ENCODE measurements at regions not wholly inside any gene's neighbourhood (a gene's known extent, or its start where the extent isn't known, plus 50 kb on each side); places are given as distances from the start of the nearest gene placed in this dataset.

- intact Hi-C loops (cut with DNase I; ENCODE audit: low total_unique reads), result loop anchor here (5.0 kb wide), 1 partner anchor 846 kb away; no protein-coding TSS in a partner anchor
- WGBS, 2 donors, result 58 to 59% methylated on average over 11 of the region's 11 CpGs
- no peak for TF ChIP-seq CTCF (IDR thresholded peaks at IDR 0.05)
- TF ChIP-seq POLR2A (IDR thresholded peaks at IDR 0.05), result no peak
- DNase-seq (ENCODE audit: low spot score in 2 of 2), result no peak
- no peak overlapping the region for H3K4me3 ChIP-seq (ENCODE audit: low read depth, poor library complexity, severe bottlenecking)
Observed at GRCh38 chr16:86061318-86061695, 162.3 kb downstream of the IRF8 start.

- TF ChIP-seq CTCF (IDR thresholded peaks at IDR 0.05), result no peak
- no peak for TF ChIP-seq POLR2A (IDR thresholded peaks at IDR 0.05)
- no peak overlapping the region for H3K4me3 ChIP-seq (ENCODE audit: low read depth, poor library complexity, severe bottlenecking)
- intact Hi-C loops (cut with DNase I; ENCODE audit: low total_unique reads), result loop anchor here (5.0 kb wide), 1 partner anchor 846 kb away; no protein-coding TSS in a partner anchor
- WGBS, 2 donors, result 57 to 61% methylated on average over 11 of the region's 11 CpGs
- no peak for DNase-seq (ENCODE audit: low spot score in 2 of 2)
Observed at GRCh38 chr16:86061721-86062120, 162.8 kb downstream of the IRF8 start.

- no peak overlapping the region for H3K4me3 ChIP-seq (ENCODE audit: low read depth, poor library complexity, severe bottlenecking)
- TF ChIP-seq CTCF (IDR thresholded peaks at IDR 0.05) (no peak), POLR2A (IDR thresholded peaks at IDR 0.05) (no peak)
- no peak for DNase-seq (ENCODE audit: low spot score in 2 of 2)
- intact Hi-C loops (cut with DNase I; ENCODE audit: low total_unique reads), result loop anchor here (5.0 kb wide), 1 partner anchor 845 kb away; no protein-coding TSS in a partner anchor
- whole genome bisulfite sequencing, 2 donors, result 83 to 87% methylated on average over 19 of the region's 19 CpGs
Observed at GRCh38 chr16:86062271-86062965, 163.5 kb downstream of the IRF8 start.

- TF ChIP-seq POLR2A (IDR thresholded peaks at IDR 0.05) (no peak), CTCF (IDR thresholded peaks at IDR 0.05) (no peak)
- 70 to 76% methylated on average over 9 of the region's 9 CpGs for WGBS, 2 donors
- intact Hi-C loops (cut with DNase I; ENCODE audit: low total_unique reads), result loop anchor here (5.0 kb wide), 1 partner anchor 843 kb away; no protein-coding TSS in a partner anchor
- H3K4me3 ChIP-seq (ENCODE audit: low read depth, poor library complexity, severe bottlenecking), result no peak overlapping the region
- DNase-seq (ENCODE audit: low spot score in 2 of 2), result no peak
Observed at GRCh38 chr16:86063760-86064405, 164.9 kb downstream of the IRF8 start.

GRCh38 chr16:86064431-86065250 lies 165.7 kb downstream of the IRF8 start:
- DNase-seq (ENCODE audit: low spot score in 2 of 2), result no peak
- WGBS, 2 donors, result 86% methylated on average over 11 of the region's 11 CpGs
- no peak for TF ChIP-seq POLR2A (IDR thresholded peaks at IDR 0.05)
- no peak for TF ChIP-seq CTCF (IDR thresholded peaks at IDR 0.05)
- H3K4me3 ChIP-seq (ENCODE audit: low read depth, poor library complexity, severe bottlenecking), result no peak overlapping the region
- intact Hi-C loops (cut with DNase I; ENCODE audit: low total_unique reads), result loop anchor here (5.0 kb wide), 1 partner anchor 843 kb away; no protein-coding TSS in a partner anchor

All from lower leg skin (tissue), 4 donors.